ENCODE measurements at regions not wholly inside any gene's neighbourhood (a gene's known extent, or its start where the extent isn't known, plus 50 kb on each side); places are given as distances from the start of the nearest gene placed in this dataset.

- no peak for DNase-seq (ENCODE audit: low read depth)
- in situ Hi-C loops (cut with HindIII; ENCODE audit: low pct_unique_long_range_greater_than_20kb, low sequenced_read_pairs), result no loop called here
Measured at GRCh38 chr9:135001526-135001925, 83.8 kb upstream of the FCN1 start.

GRCh38 chr9:135002336-135002735, 84.6 kb upstream of the FCN1 start:
- in situ Hi-C loops (cut with HindIII; ENCODE audit: low pct_unique_long_range_greater_than_20kb, low sequenced_read_pairs), result no loop called here
- DNase-seq (ENCODE audit: low read depth), result no peak

- in situ Hi-C loops (cut with HindIII; ENCODE audit: low pct_unique_long_range_greater_than_20kb, low sequenced_read_pairs), result no loop called here
- DNase-seq (ENCODE audit: low read depth), result no peak
Measured at GRCh38 chr9:135002802-135003201, 84.7 kb upstream of the OLFM1 start.

- DNase-seq (ENCODE audit: low read depth), result no peak
Measured at GRCh38 chr9:135004772-135005171, 82.7 kb upstream of the OLFM1 start.

GRCh38 chr9:135006911-135007570, 80.4 kb upstream of the OLFM1 start:
- no peak for DNase-seq (ENCODE audit: low read depth)
- in situ Hi-C loops (cut with HindIII; ENCODE audit: low pct_unique_long_range_greater_than_20kb, low sequenced_read_pairs), result no loop called here

More at GRCh38 chr9:135004772-135005171, 82.7 kb upstream of the OLFM1 start:
- in situ Hi-C loops (cut with HindIII; ENCODE audit: low pct_unique_long_range_greater_than_20kb, low sequenced_read_pairs), result no loop called here

- DNase-seq (ENCODE audit: low read depth), result no peak
- in situ Hi-C loops (cut with HindIII; ENCODE audit: low pct_unique_long_range_greater_than_20kb, low sequenced_read_pairs), result no loop called here
Measured at GRCh38 chr9:135007601-135008000, 79.9 kb upstream of the OLFM1 start.

GRCh38 chr9:135008416-135008815, 79.1 kb upstream of the OLFM1 start:
- no peak for DNase-seq (ENCODE audit: low read depth)
- in situ Hi-C loops (cut with HindIII; ENCODE audit: low pct_unique_long_range_greater_than_20kb, low sequenced_read_pairs), result no loop called here

- in situ Hi-C loops (cut with HindIII; ENCODE audit: low pct_unique_long_range_greater_than_20kb, low sequenced_read_pairs), result no loop called here
- no peak for DNase-seq (ENCODE audit: low read depth)
Measured at GRCh38 chr9:135009051-135009560, 78.4 kb upstream of the OLFM1 start.

- in situ Hi-C loops (cut with HindIII; ENCODE audit: low pct_unique_long_range_greater_than_20kb, low sequenced_read_pairs), result no loop called here
- DNase-seq (ENCODE audit: low read depth), result no peak
Measured at GRCh38 chr9:135009794-135010585, 77.5 kb upstream of the OLFM1 start.

- in situ Hi-C loops (cut with HindIII; ENCODE audit: low pct_unique_long_range_greater_than_20kb, low sequenced_read_pairs), result no loop called here
- DNase-seq (ENCODE audit: low read depth), result no peak
Measured at GRCh38 chr9:135010586-135010860, 76.9 kb upstream of the OLFM1 start.

- DNase-seq (ENCODE audit: low read depth), result no peak
Measured at GRCh38 chr9:135010921-135011320, 76.5 kb upstream of the OLFM1 start.

GRCh38 chr9:135012166-135012565, 75.3 kb upstream of the OLFM1 start:
- no peak for DNase-seq (ENCODE audit: low read depth)
- in situ Hi-C loops (cut with HindIII; ENCODE audit: low pct_unique_long_range_greater_than_20kb, low sequenced_read_pairs), result no loop called here

More at GRCh38 chr9:135010921-135011320, 76.5 kb upstream of the OLFM1 start:
- in situ Hi-C loops (cut with HindIII; ENCODE audit: low pct_unique_long_range_greater_than_20kb, low sequenced_read_pairs), result no loop called here

- no peak for DNase-seq (ENCODE audit: low read depth)
- in situ Hi-C loops (cut with HindIII; ENCODE audit: low pct_unique_long_range_greater_than_20kb, low sequenced_read_pairs), result no loop called here
Measured at GRCh38 chr9:135014311-135015010, 73.0 kb upstream of the OLFM1 start.

- in situ Hi-C loops (cut with HindIII; ENCODE audit: low pct_unique_long_range_greater_than_20kb, low sequenced_read_pairs), result no loop called here
- DNase-seq (ENCODE audit: low read depth), result no peak
Measured at GRCh38 chr9:135015096-135015495, 72.4 kb upstream of the OLFM1 start.

GRCh38 chr9:135015565-135015964, 71.9 kb upstream of the OLFM1 start:
- DNase-seq (ENCODE audit: low read depth), result no peak
- in situ Hi-C loops (cut with HindIII; ENCODE audit: low pct_unique_long_range_greater_than_20kb, low sequenced_read_pairs), result no loop called here

GRCh38 chr9:135016037-135016640, 71.3 kb upstream of the OLFM1 start:
- DNase-seq (ENCODE audit: low read depth), result no peak
- in situ Hi-C loops (cut with HindIII; ENCODE audit: low pct_unique_long_range_greater_than_20kb, low sequenced_read_pairs), result no loop called here

GRCh38 chr9:135016876-135017275, 70.6 kb upstream of the OLFM1 start:
- DNase-seq (ENCODE audit: low read depth), result no peak
- in situ Hi-C loops (cut with HindIII; ENCODE audit: low pct_unique_long_range_greater_than_20kb, low sequenced_read_pairs), result no loop called here

GRCh38 chr9:135017899-135018298, 69.6 kb upstream of the OLFM1 start:
- in situ Hi-C loops (cut with HindIII; ENCODE audit: low pct_unique_long_range_greater_than_20kb, low sequenced_read_pairs), result no loop called here
- DNase-seq (ENCODE audit: low read depth), result no peak
